ENCODE measurements at regions not wholly inside any gene's neighbourhood (a gene's known extent, or its start where the extent isn't known, plus 50 kb on each side); places are given as distances from the start of the nearest gene placed in this dataset.
A peak's percentile ranks its signal among the peaks of the same experiment; 100 is the strongest.

DNA sequence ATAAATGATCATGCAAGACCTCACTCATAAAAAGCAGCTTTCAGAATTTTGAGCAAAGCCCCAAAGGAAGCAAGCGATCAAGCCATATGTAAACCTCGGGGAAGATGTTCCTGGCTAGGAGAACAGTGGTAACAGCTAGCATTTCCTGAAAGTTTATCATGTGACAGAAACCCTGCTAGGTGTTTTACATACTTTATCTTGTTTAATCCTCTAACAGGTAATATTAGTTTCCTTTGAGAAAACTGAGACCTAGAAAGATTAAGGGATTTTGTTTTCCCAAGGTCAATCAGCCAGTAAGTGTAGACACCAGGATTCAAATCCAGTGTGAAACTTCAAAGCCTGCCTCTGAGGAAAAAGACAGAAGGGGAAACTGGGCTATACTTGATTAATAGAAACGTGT is 362.4 kb upstream of the MAF start:
- Histone ChIP-seq H3K9ac (ENCODE audit: low read depth, low read length, poor library complexity, severe bottlenecking) (no peak overlapping the region), H3K9me3 (ENCODE audit: insufficient read depth, low read depth, low read length) (no peaks in the 10 kb centered on the region), H3K27me3 (ENCODE audit: insufficient read depth, low read length, poor library complexity, severe bottlenecking) (no peaks in the 10 kb centered on the region)

DNA sequence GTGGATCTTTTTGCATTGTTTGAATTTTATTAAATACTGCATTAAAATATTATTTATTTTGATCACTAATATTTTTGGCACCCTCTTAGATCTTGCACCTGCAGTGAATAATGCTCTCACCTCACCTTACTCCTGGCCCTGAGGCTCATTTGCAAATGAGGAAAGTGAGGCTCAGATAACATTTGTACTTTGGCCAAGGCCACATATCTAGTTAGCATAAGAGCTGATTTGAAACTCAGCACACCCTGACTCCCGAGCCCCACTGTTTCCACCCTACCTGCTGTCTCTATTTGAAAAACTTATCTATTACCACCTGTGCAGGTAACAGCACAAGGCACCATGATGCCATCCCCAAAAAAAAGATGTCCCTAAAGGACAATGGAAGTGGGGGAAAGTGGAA is 358.7 kb upstream of the MAF start:
- Histone ChIP-seq H3K36me3 (ENCODE audit: insufficient read depth, low read length) (no peaks in the 10 kb centered on the region), H4K20me1 (ENCODE audit: insufficient read depth, low read length, poor library complexity, severe bottlenecking) (no peaks in the 10 kb centered on the region), H3K9ac (ENCODE audit: low read depth, low read length, poor library complexity, severe bottlenecking) (no peak overlapping the region), H3K9me2 (replicated peaks; ENCODE audit: low read depth, low read length) (no peaks in the 10 kb centered on the region), H3F3A (ENCODE audit: low read depth) (no peaks in the 10 kb centered on the region), H3K9me3 (ENCODE audit: insufficient read depth, low read depth, low read length) (no peaks in the 10 kb centered on the region), H3K79me2 (ENCODE audit: insufficient read depth, low read length) (no peaks in the 10 kb centered on the region), H3K4me3 (ENCODE audit: low read length, poor library complexity, severe bottlenecking) (no peak overlapping the region), H3K27me3 (ENCODE audit: insufficient read depth, low read length, poor library complexity, severe bottlenecking) (no peaks in the 10 kb centered on the region), H3K4me1 (ENCODE audit: insufficient read depth, low read length, poor library complexity, severe bottlenecking) (no peaks in the 10 kb centered on the region), H3K4me2 (ENCODE audit: low read depth, low read length, poor library complexity, severe bottlenecking) (no peak overlapping the region), H2AFZ (ENCODE audit: low read length) (no peak overlapping the region)
- TF ChIP-seq, protein P1, sequence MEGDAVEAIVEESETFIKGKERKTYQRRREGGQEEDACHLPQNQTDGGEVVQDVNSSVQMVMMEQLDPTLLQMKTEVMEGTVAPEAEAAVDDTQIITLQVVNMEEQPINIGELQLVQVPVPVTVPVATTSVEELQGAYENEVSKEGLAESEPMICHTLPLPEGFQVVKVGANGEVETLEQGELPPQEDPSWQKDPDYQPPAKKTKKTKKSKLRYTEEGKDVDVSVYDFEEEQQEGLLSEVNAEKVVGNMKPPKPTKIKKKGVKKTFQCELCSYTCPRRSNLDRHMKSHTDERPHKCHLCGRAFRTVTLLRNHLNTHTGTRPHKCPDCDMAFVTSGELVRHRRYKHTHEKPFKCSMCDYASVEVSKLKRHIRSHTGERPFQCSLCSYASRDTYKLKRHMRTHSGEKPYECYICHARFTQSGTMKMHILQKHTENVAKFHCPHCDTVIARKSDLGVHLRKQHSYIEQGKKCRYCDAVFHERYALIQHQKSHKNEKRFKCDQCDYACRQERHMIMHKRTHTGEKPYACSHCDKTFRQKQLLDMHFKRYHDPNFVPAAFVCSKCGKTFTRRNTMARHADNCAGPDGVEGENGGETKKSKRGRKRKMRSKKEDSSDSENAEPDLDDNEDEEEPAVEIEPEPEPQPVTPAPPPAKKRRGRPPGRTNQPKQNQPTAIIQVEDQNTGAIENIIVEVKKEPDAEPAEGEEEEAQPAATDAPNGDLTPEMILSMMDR (conservative IDR thresholded peaks at IDR 0.05; ENCODE audit: low read length), result no peak
- no peak for TF ChIP-seq EZH2phosphoT487 (IDR thresholded peaks at IDR 0.05; ENCODE audit: borderline replicate concordance)

More for the DNA sequence above, 362.4 kb upstream of the MAF start:
- TF ChIP-seq, protein P1 (conservative IDR thresholded peaks at IDR 0.05; ENCODE audit: low read length), result no peak
- no peak for TF ChIP-seq EZH2phosphoT487 (IDR thresholded peaks at IDR 0.05; ENCODE audit: borderline replicate concordance)
- Histone ChIP-seq H3F3A (ENCODE audit: low read depth) (no peaks in the 10 kb centered on the region), H3K9me2 (replicated peaks; ENCODE audit: low read depth, low read length) (no peaks in the 10 kb centered on the region), H3K4me2 (ENCODE audit: low read depth, low read length, poor library complexity, severe bottlenecking) (no peak overlapping the region), H4K20me1 (ENCODE audit: insufficient read depth, low read length, poor library complexity, severe bottlenecking) (no peaks in the 10 kb centered on the region), H3K79me2 (ENCODE audit: insufficient read depth, low read length) (no peaks in the 10 kb centered on the region), H3K4me3 (ENCODE audit: low read length, poor library complexity, severe bottlenecking) (no peak overlapping the region), H2AFZ (ENCODE audit: low read length) (peak overlapping the region; percentile 26; the same call in 1 of the 2 replicates), H3K4me1 (ENCODE audit: insufficient read depth, low read length, poor library complexity, severe bottlenecking) (peaks cover 3% of the 10 kb centered on the region), H3K36me3 (ENCODE audit: insufficient read depth, low read length) (no peaks in the 10 kb centered on the region)

DNA sequence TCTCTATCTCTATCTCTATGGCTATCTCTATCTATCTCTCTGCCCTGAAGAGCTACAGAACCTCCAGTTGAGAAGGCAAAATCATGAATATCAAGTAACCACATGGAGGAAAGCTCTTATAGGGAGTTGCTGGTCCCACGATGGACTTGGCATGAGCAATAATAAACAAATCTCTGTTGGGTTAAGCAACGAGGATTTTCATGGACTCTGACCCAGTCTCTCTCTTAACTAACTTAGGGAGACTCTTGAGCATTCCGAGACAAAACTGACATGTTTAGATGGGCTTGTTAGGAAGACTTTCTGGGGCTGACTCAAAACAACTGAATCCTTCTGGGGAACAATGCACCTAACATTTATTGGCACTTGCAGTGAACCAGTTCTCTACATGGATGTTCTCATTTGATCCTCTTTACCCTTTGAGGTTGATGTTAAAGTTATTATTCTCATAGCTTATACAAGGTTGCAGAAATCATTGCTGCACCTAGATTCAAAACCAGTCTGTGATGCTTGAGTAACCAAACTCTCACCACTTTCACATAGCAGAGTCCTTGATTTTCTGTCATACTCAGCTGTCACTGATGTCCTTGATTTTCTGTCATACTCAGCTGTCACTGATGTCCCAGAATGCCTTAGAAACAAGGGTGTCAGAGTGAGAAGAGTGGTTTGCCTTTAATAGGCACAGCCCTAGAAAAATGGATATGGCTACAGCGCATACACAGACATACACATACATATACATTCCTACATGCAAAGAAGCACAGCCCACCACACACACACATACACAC is 354.6 kb upstream of the MAF start:
- Histone ChIP-seq H3F3A (ENCODE audit: low read depth) (no peaks in the 10 kb centered on the region), H3K9me2 (replicated peaks; ENCODE audit: low read depth, low read length) (no peaks in the 10 kb centered on the region), H3K9ac (ENCODE audit: low read depth, low read length, poor library complexity, severe bottlenecking) (no peak overlapping the region), H3K4me3 (ENCODE audit: low read length, poor library complexity, severe bottlenecking) (no peak overlapping the region), H3K9me3 (ENCODE audit: insufficient read depth, low read depth, low read length) (no peaks in the 10 kb centered on the region), H3K79me2 (ENCODE audit: insufficient read depth, low read length) (no peaks in the 10 kb centered on the region), H3K27me3 (ENCODE audit: insufficient read depth, low read length, poor library complexity, severe bottlenecking) (no peaks in the 10 kb centered on the region), H3K4me1 (ENCODE audit: insufficient read depth, low read length, poor library complexity, severe bottlenecking) (no peaks in the 10 kb centered on the region), H4K20me1 (ENCODE audit: insufficient read depth, low read length, poor library complexity, severe bottlenecking) (no peaks in the 10 kb centered on the region), H3K4me2 (ENCODE audit: low read depth, low read length, poor library complexity, severe bottlenecking) (no peak overlapping the region), H3K36me3 (ENCODE audit: insufficient read depth, low read length) (no peaks in the 10 kb centered on the region), H2AFZ (ENCODE audit: low read length) (no peak overlapping the region)
- no peak for TF ChIP-seq EZH2phosphoT487 (IDR thresholded peaks at IDR 0.05; ENCODE audit: borderline replicate concordance)
- TF ChIP-seq, protein P1 (conservative IDR thresholded peaks at IDR 0.05; ENCODE audit: low read length), result no peak
